Suprapubic skin (tissue), 4 donors: ENCODE measurements at regions not wholly inside any gene's neighbourhood (a gene's known extent, or its start where the extent isn't known, plus 50 kb on each side); places are given as distances from the start of the nearest gene placed in this dataset.

Experiments
- DNase-seq, 2 donors: peaks; one replicate each; pipeline ENCODE4 v3.0.0-alpha.2; 2019; ENCODE audit warnings: low spot score in 2 of 2
- H3K27ac ChIP-seq: fragments of 200-600 bp; sonication (generic); one replicate; pipeline ENCODE4 v1.5.1; 2019
- H3K27me3 ChIP-seq: fragments of 200-600 bp; sonication (generic); one replicate; pipeline ENCODE4 v1.5.1; 2019
- H3K36me3 ChIP-seq: fragments of 200-600 bp; sonication (generic); one replicate; pipeline ENCODE4 v1.5.1; 2019
- H3K4me1 ChIP-seq: fragments of 200-600 bp; sonication (generic); one replicate; pipeline ENCODE4 v1.5.1; 2019
- H3K4me3 ChIP-seq: fragments of 200-600 bp; sonication (generic); one replicate; pipeline ENCODE4 v1.5.1; 2019; ENCODE audit warnings: mild to moderate bottlenecking
- H3K9me3 ChIP-seq: fragments of 200-600 bp; sonication (generic); one replicate; pipeline ENCODE4 v1.5.1; 2019
- EP300 ChIP-seq: sonication (generic); formaldehyde crosslinking; IDR thresholded peaks from one replicate; pipeline ENCODE4 v1.6.1; 2017; ENCODE audit warnings: antibody characterized with exemption
- POLR2A ChIP-seq, 2 donors: fragments of 450-650 bp; IDR thresholded peaks; one replicate each; pipeline ENCODE4 v1.6.1; 2017; ENCODE audit warnings: antibody characterized with exemption in 2 of 2, mild to moderate bottlenecking in 2 of 2, moderate library complexity in 2 of 2
- POLR2AphosphoS5 ChIP-seq, 3 donors: sonication (generic); formaldehyde crosslinking; IDR thresholded peaks; one replicate each; pipeline ENCODE4 v1.6.1; 2017; ENCODE audit warnings: antibody characterized with exemption in 3 of 3
- WGBS: methylation state at CpG from one replicate; pipeline ENCODE4 v1.1.5; 2018; 5-methylcytosine and 5-hydroxymethylcytosine counted together
- TF ChIP-seq, protein P1 (sequence below), 2 donors: fragments of 200-600 bp in 1 of 2; fragments of 450-650 bp in 1 of 2; sonication (generic) in 1 of 2; IDR thresholded peaks; one replicate each; pipeline ENCODE4 v1.5.1; 2016 to 2019; ENCODE audit warnings: antibody characterized with exemption in 2 of 2, mild to moderate bottlenecking in 1 of 2, moderate library complexity in 1 of 2

DNA sequence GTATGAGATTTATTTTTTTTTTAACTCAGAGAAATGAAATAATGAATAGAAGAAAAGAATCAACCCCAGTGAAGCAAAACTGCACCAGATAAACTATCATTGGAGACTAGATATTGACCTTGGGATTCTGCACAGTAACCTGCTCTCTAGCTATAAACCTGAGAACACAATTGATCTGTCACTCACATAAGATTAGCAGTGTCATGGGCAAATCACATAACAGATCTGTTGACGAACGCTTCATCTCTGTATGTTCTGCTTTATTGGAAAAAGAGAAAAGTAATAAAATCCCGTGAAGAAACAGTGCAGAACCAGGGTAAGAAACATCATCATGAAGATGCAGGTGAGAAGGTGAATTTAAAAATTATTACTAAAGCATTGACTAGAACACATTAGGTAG lies 52.8 kb upstream of the RGS17 start:
- Histone ChIP-seq H3K36me3 (no peaks in the 10 kb centered on the region), H3K4me3 (no peak overlapping the region), H3K4me1 (no peaks in the 10 kb centered on the region), H3K27ac (no peak overlapping the region), H3K27me3 (no peaks in the 10 kb centered on the region), H3K9me3 (no peaks in the 10 kb centered on the region)
- TF ChIP-seq, protein P1, sequence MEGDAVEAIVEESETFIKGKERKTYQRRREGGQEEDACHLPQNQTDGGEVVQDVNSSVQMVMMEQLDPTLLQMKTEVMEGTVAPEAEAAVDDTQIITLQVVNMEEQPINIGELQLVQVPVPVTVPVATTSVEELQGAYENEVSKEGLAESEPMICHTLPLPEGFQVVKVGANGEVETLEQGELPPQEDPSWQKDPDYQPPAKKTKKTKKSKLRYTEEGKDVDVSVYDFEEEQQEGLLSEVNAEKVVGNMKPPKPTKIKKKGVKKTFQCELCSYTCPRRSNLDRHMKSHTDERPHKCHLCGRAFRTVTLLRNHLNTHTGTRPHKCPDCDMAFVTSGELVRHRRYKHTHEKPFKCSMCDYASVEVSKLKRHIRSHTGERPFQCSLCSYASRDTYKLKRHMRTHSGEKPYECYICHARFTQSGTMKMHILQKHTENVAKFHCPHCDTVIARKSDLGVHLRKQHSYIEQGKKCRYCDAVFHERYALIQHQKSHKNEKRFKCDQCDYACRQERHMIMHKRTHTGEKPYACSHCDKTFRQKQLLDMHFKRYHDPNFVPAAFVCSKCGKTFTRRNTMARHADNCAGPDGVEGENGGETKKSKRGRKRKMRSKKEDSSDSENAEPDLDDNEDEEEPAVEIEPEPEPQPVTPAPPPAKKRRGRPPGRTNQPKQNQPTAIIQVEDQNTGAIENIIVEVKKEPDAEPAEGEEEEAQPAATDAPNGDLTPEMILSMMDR (IDR thresholded peaks at IDR 0.05), result no peak
- TF ChIP-seq POLR2A (IDR thresholded peaks at IDR 0.05) (no peak), POLR2AphosphoS5 (IDR thresholded peaks at IDR 0.05) (no peak), EP300 (no peak)
- no peak for DNase-seq
- WGBS, result 96% methylated on average over 3 of the region's 3 CpGs
